H9 (cell line): ENCODE measurements at regions not wholly inside any gene's neighbourhood (a gene's known extent, or its start where the extent isn't known, plus 50 kb on each side); places are given as distances from the start of the nearest gene placed in this dataset.

Source experiments
- DNase-seq: peaks from one replicate; pipeline ENCODE4 v3.0.0-alpha.2; 2017
- H2AFZ ChIP-seq: one replicate; pipeline ENCODE4 v1.6.1; 2013; ENCODE audit warnings: mild to moderate bottlenecking, low read length, control low read depth, moderate library complexity
- H2AK5ac ChIP-seq: 2 replicates; pipeline ENCODE4 v1.6.1; 2013; ENCODE audit warnings: low read length, control low read depth, mixed read lengths; ENCODE audit not compliant: insufficient read length
- H2BK120ac ChIP-seq: one replicate; pipeline ENCODE4 v1.6.1; 2013; ENCODE audit warnings: low read depth, mild to moderate bottlenecking, low read length, control low read depth, inconsistent platforms; ENCODE audit not compliant: poor library complexity, severe bottlenecking
- H2BK12ac ChIP-seq: 2 replicates; pipeline ENCODE4 v1.6.1; 2013; ENCODE audit warnings: low read length, control low read depth, mixed read lengths, low read depth; ENCODE audit not compliant: insufficient read length
- H2BK15ac ChIP-seq: 2 replicates; pipeline ENCODE4 v1.6.1; 2013; ENCODE audit warnings: low read depth, low read length, control low read depth
- H2BK20ac ChIP-seq: one replicate; pipeline ENCODE4 v1.6.1; 2013; ENCODE audit warnings: low read depth, mild to moderate bottlenecking, low read length, control low read depth, inconsistent platforms; ENCODE audit not compliant: poor library complexity, severe bottlenecking
- H2BK5ac ChIP-seq: 2 replicates; pipeline ENCODE4 v1.6.1; 2013; ENCODE audit warnings: low read length, control low read depth, mixed read lengths; ENCODE audit not compliant: insufficient read length
- H3K14ac ChIP-seq: 2 replicates; pipeline ENCODE4 v1.6.1; 2013; ENCODE audit warnings: low read length, control low read depth; ENCODE audit not compliant: insufficient read depth
- H3K18ac ChIP-seq: 2 replicates; pipeline ENCODE4 v1.6.1; 2013; ENCODE audit warnings: low read depth, mild to moderate bottlenecking, mixed read lengths, low read length, control low read depth; ENCODE audit not compliant: insufficient read length
- H3K23ac ChIP-seq: 2 replicates; pipeline ENCODE4 v1.6.1; 2013; ENCODE audit warnings: low read length, control low read depth, mixed read lengths, low read depth; ENCODE audit not compliant: insufficient read length
- H3K23me2 ChIP-seq: 2 replicates; pipeline ENCODE4 v1.6.1; 2013; ENCODE audit warnings: low read depth, mild to moderate bottlenecking, mixed read lengths, low read length, control low read depth; ENCODE audit not compliant: insufficient read length, poor library complexity, severe bottlenecking
- H3K27ac ChIP-seq: 2 replicates; pipeline ENCODE4 v1.5.1; 2013; ENCODE audit warnings: low read length, control low read depth, mixed read lengths, low read depth; ENCODE audit not compliant: insufficient read length
- H3K27me3 ChIP-seq: 2 replicates; pipeline ENCODE4 v1.6.1; 2013; ENCODE audit warnings: low read length, control low read depth, inconsistent platforms; ENCODE audit not compliant: insufficient read depth
- H3K4ac ChIP-seq: 2 replicates; pipeline ENCODE4 v1.6.1; 2013; ENCODE audit warnings: low read depth, mild to moderate bottlenecking, control low read depth, inconsistent platforms, low read length, moderate library complexity
- H3K4me1 ChIP-seq: 2 replicates; pipeline ENCODE4 v1.6.1; 2013; ENCODE audit warnings: low read length, control low read depth, inconsistent platforms; ENCODE audit not compliant: insufficient read depth
- H3K4me2 ChIP-seq: 2 replicates; pipeline ENCODE4 v1.6.1; 2013; ENCODE audit warnings: low read length, control low read depth, mixed read lengths; ENCODE audit not compliant: insufficient read length, insufficient read depth
- H3K56ac ChIP-seq: 2 replicates; pipeline ENCODE4 v1.6.1; 2013; ENCODE audit warnings: low read depth, mild to moderate bottlenecking, mixed read lengths, low read length, control low read depth; ENCODE audit not compliant: insufficient read length
- H3K79me1 ChIP-seq: 2 replicates; pipeline ENCODE4 v1.6.1; 2013; ENCODE audit warnings: low read depth, mild to moderate bottlenecking, moderate library complexity, low read length, control low read depth, inconsistent platforms; ENCODE audit not compliant: insufficient read depth, poor library complexity, severe bottlenecking
- H3K79me2 ChIP-seq: 2 replicates; pipeline ENCODE4 v1.6.1; 2013; ENCODE audit warnings: low read length, control low read depth, inconsistent platforms; ENCODE audit not compliant: insufficient read depth
- H3K9ac ChIP-seq: 2 replicates; pipeline ENCODE4 v1.6.1; 2013; ENCODE audit warnings: low read length, control low read depth, mixed read lengths; ENCODE audit not compliant: insufficient read length; ENCODE audit errors: extremely low read depth
- H3K9me3 ChIP-seq: one replicate; pipeline ENCODE4 v1.6.1; 2013; ENCODE audit warnings: low read depth, low read length, inconsistent platforms; ENCODE audit not compliant: control insufficient read depth
- H3T11ph ChIP-seq: one replicate; pipeline ENCODE4 v1.6.1; 2013; ENCODE audit warnings: mild to moderate bottlenecking, low read length, control low read depth, inconsistent platforms
- H4K20me1 ChIP-seq: one replicate; pipeline ENCODE4 v1.6.1; 2013; ENCODE audit not compliant: control insufficient read depth, insufficient read length, insufficient read depth
- H4K5ac ChIP-seq: 2 replicates; pipeline ENCODE4 v1.6.1; 2013; ENCODE audit warnings: low read depth, mild to moderate bottlenecking, mixed read lengths, low read length, control low read depth; ENCODE audit not compliant: insufficient read length
- H4K8ac ChIP-seq: replicated peaks from 2 replicates; pipeline ENCODE4 v1.6.1; 2013; ENCODE audit warnings: low read length, control low read depth, mixed read lengths, low read depth; ENCODE audit not compliant: insufficient read length
- H4K91ac ChIP-seq: 2 replicates; pipeline ENCODE4 v1.6.1; 2013; ENCODE audit warnings: low read depth, mild to moderate bottlenecking, moderate library complexity, mixed read lengths, low read length, control low read depth; ENCODE audit not compliant: insufficient read length
- H3K27ac Mint-ChIP-seq, 3 experiments: 2 replicates in 2 of 3; 3 replicates in 1 of 3; pipeline ENCODE4 v1.8.0; 2020 to 2021; ENCODE audit warnings: mixed read lengths in 3 of 3, mild to moderate bottlenecking in 1 of 3, moderate library complexity in 1 of 3
- H3K27me3 Mint-ChIP-seq: 2 replicates; pipeline ENCODE4 v1.8.0; 2021; ENCODE audit warnings: low read depth, mild to moderate bottlenecking, moderate library complexity, mixed read lengths
- H3K36me3 Mint-ChIP-seq, 3 experiments: 2 replicates in 2 of 3; 3 replicates in 1 of 3; pipeline ENCODE4 v1.8.0; 2020 to 2021; ENCODE audit warnings: low read depth in 3 of 3, mixed read lengths in 3 of 3; ENCODE audit not compliant: insufficient read depth in 1 of 3
- H3K4me1 Mint-ChIP-seq, 2 experiments: 2 replicates each; pipeline ENCODE4 v1.8.0; 2020; ENCODE audit warnings: mixed read lengths in 2 of 2
- H3K4me3 Mint-ChIP-seq, 2 experiments: 2 replicates in 1 of 2; 3 replicates in 1 of 2; pipeline ENCODE4 v1.8.0; 2020 to 2021; ENCODE audit warnings: mild to moderate bottlenecking in 2 of 2, mixed read lengths in 2 of 2, moderate library complexity in 1 of 2
- H3K9me3 Mint-ChIP-seq, 2 experiments: 2 replicates in 1 of 2; 3 replicates in 1 of 2; pipeline ENCODE4 v1.8.0; 2020; ENCODE audit warnings: mild to moderate bottlenecking in 2 of 2, mixed read lengths in 2 of 2, moderate library complexity in 1 of 2
- TF ChIP-seq, protein P1 (sequence below): fragments of 200-600 bp; sonication (generic); conservative IDR thresholded peaks from 3 replicates; pipeline ENCODE4 v1.8.0; 2021; ENCODE audit warnings: antibody characterized with exemption, mild to moderate bottlenecking

DNA sequence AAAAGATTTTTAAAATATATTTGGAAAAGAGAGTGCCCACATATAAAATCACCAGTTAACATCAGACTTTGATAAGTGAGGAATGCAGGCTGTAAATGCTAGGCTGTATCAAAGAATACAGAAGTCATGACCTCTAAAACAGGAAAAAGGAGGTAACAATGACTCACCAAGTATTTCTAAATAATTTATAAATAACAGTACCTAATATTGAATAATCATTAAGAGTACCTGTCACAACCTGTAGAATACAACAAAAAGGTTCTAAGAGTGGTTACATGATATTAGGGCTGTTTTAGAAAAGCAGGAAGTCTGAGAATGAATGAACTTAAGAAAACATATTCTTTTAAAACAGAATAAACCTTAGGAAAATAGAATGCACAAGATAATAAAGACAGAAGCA lies 173.1 kb upstream of the CST7 start:
- Histone ChIP-seq H2BK12ac (no peak overlapping the region), H3K9me3 (no peaks in the 10 kb centered on the region), H3K9ac (no peak overlapping the region), H3K56ac (no peak overlapping the region), H3K23ac (no peak overlapping the region), H3T11ph (no peak overlapping the region), H3K27ac (no peak overlapping the region), H4K91ac (no peak overlapping the region), H4K5ac (no peak overlapping the region), H4K20me1 (no peaks in the 10 kb centered on the region), H3K23me2 (no peaks in the 10 kb centered on the region), H2BK15ac (no peak overlapping the region), H3K79me1 (no peaks in the 10 kb centered on the region), H2AK5ac (no peak overlapping the region), H4K8ac (no peak overlapping the region), H2BK20ac (no peak overlapping the region), H3K27me3 (no peaks in the 10 kb centered on the region), H3K4ac (no peak overlapping the region), H2BK5ac (no peak overlapping the region), H3K79me2 (no peaks in the 10 kb centered on the region), H3K14ac (no peak overlapping the region), H2AFZ (no peak overlapping the region), H3K4me2 (no peak overlapping the region), H2BK120ac (no peak overlapping the region), H3K4me1 (no peaks in the 10 kb centered on the region), H3K18ac (no peak overlapping the region)
- no peaks in the 10 kb centered on the region; the same call in none of the 2 replicates for H3K27me3 Mint-ChIP-seq
- peaks cover 0 to 10% (median 4%) of the 10 kb centered on the region in 3 experiments; a peak in 3 of 7 replicates for H3K36me3 Mint-ChIP-seq
- no peaks in the 10 kb centered on the region for H3K4me1 Mint-ChIP-seq
- H3K9me3 Mint-ChIP-seq: peaks cover 9 to 13% of the 10 kb centered on the region in 2 experiments; a peak in 3 of 5 replicates
- no peak for DNase-seq
- TF ChIP-seq, protein P1, sequence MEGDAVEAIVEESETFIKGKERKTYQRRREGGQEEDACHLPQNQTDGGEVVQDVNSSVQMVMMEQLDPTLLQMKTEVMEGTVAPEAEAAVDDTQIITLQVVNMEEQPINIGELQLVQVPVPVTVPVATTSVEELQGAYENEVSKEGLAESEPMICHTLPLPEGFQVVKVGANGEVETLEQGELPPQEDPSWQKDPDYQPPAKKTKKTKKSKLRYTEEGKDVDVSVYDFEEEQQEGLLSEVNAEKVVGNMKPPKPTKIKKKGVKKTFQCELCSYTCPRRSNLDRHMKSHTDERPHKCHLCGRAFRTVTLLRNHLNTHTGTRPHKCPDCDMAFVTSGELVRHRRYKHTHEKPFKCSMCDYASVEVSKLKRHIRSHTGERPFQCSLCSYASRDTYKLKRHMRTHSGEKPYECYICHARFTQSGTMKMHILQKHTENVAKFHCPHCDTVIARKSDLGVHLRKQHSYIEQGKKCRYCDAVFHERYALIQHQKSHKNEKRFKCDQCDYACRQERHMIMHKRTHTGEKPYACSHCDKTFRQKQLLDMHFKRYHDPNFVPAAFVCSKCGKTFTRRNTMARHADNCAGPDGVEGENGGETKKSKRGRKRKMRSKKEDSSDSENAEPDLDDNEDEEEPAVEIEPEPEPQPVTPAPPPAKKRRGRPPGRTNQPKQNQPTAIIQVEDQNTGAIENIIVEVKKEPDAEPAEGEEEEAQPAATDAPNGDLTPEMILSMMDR: no peak
- no peak overlapping the region for H3K27ac Mint-ChIP-seq
- H3K4me3 Mint-ChIP-seq: no peak overlapping the region
